Vagina (tissue), 2 donors: ENCODE measurements at regions not wholly inside any gene's neighbourhood (a gene's known extent, or its start where the extent isn't known, plus 50 kb on each side); places are given as distances from the start of the nearest gene placed in this dataset.
"Not testable (repeated sequence)": the region's sequence is repeated elsewhere in the genome, so short reads cannot be mapped to it uniquely, and the experiment has no call there.

Experiments used
- DNase-seq, 2 donors: peaks; one replicate each; pipeline ENCODE4 v3.0.0-alpha.2; 2017; ENCODE audit errors: extremely low spot score in 2 of 2
- H3K27ac ChIP-seq: fragments of 200-600 bp; sonication (generic); one replicate; pipeline ENCODE4 v1.5.1; 2019
- H3K27me3 ChIP-seq: fragments of 200-600 bp; sonication (generic); one replicate; pipeline ENCODE4 v1.5.1; 2019
- H3K36me3 ChIP-seq, 2 donors: fragments of 200-600 bp; sonication (generic); one replicate each; pipeline ENCODE4 v1.5.1; 2017 to 2019
- H3K4me1 ChIP-seq: fragments of 200-600 bp; sonication (generic); one replicate; pipeline ENCODE4 v1.5.1; 2019
- H3K4me3 ChIP-seq, 2 donors: fragments of 200-600 bp; sonication (generic); 1 replicate in 1 of 2; 2 replicates in 1 of 2; pipeline ENCODE4 v1.5.1; 2016 to 2019
- H3K9me3 ChIP-seq: fragments of 200-600 bp; sonication (generic); one replicate; pipeline ENCODE4 v1.5.1; 2019
- CTCF ChIP-seq, 3 experiments: fragments of 450-650 bp in 2 of 3; fragments of 200-600 bp in 1 of 3; sonication (generic) in 1 of 3; IDR thresholded peaks; one replicate each; pipeline ENCODE4 v1.5.1; 2017 to 2019; ENCODE audit warnings: antibody characterized with exemption in 3 of 3, mild to moderate bottlenecking in 2 of 3, moderate library complexity in 2 of 3
- POLR2A ChIP-seq, 2 donors: fragments of 450-650 bp; IDR thresholded peaks; one replicate each; pipeline ENCODE4 v1.6.1; 2017; ENCODE audit warnings: antibody characterized with exemption in 2 of 2, mild to moderate bottlenecking in 2 of 2, moderate library complexity in 2 of 2
- POLR2AphosphoS5 ChIP-seq, 2 donors: sonication (generic); formaldehyde crosslinking; IDR thresholded peaks; one replicate each; pipeline ENCODE4 v1.9.0; 2017; ENCODE audit warnings: antibody characterized with exemption in 2 of 2, mild to moderate bottlenecking in 2 of 2, low read depth in 1 of 2; ENCODE audit not compliant: insufficient read depth in 1 of 2
- intact Hi-C: fragments of 100-400 bp; cut with DNase I; formaldehyde crosslinking; loops from one replicate; pipeline ENCODE4 v1.15.1; 2023

GRCh38 chr12:9323144-9323681 is 115.0 kb upstream of the PZP start:
- TF ChIP-seq POLR2A (IDR thresholded peaks at IDR 0.05) (no peak), CTCF (IDR thresholded peaks at IDR 0.05) (no peak), POLR2AphosphoS5 (IDR thresholded peaks at IDR 0.05; ENCODE audit: insufficient read depth in 1 of 2, low read depth in 1 of 2) (no peak)
- DNase-seq: no peak
- H3K4me3 ChIP-seq: no peak overlapping the region
- no peak overlapping the region for H3K27ac ChIP-seq
- intact Hi-C loops: no loop called here
- H3K4me1 ChIP-seq: no peaks in the 10 kb centered on the region
- no peaks in the 10 kb centered on the region for H3K27me3 ChIP-seq
- H3K36me3 ChIP-seq: no peaks in the 10 kb centered on the region
- H3K9me3 ChIP-seq: no peaks in the 10 kb centered on the region

GRCh38 chr12:9319842-9320173 is 111.6 kb upstream of the PZP start:
- no peak for DNase-seq
- no peak overlapping the region for H3K27ac ChIP-seq
- no peaks in the 10 kb centered on the region for H3K4me1 ChIP-seq
- H3K9me3 ChIP-seq: no peaks in the 10 kb centered on the region
- no peak overlapping the region for H3K4me3 ChIP-seq
- intact Hi-C loops: no loop called here
- TF ChIP-seq POLR2AphosphoS5 (IDR thresholded peaks at IDR 0.05; ENCODE audit: insufficient read depth in 1 of 2, low read depth in 1 of 2): no peak
- TF ChIP-seq CTCF (IDR thresholded peaks at IDR 0.05): no peak
- TF ChIP-seq POLR2A (IDR thresholded peaks at IDR 0.05): no peak
- H3K27me3 ChIP-seq: no peaks in the 10 kb centered on the region
- H3K36me3 ChIP-seq: no peaks in the 10 kb centered on the region

- TF ChIP-seq CTCF (IDR thresholded peaks at IDR 0.05) (no peak), POLR2A (IDR thresholded peaks at IDR 0.05) (no peak), POLR2AphosphoS5 (IDR thresholded peaks at IDR 0.05; ENCODE audit: insufficient read depth in 1 of 2, low read depth in 1 of 2) (no peak)
- intact Hi-C loops: no loop called here
- DNase-seq: no peak
Observed at GRCh38 chr12:9319044-9319841, 111.0 kb upstream of the PZP start.

GRCh38 chr12:9313479-9313878 is 105.3 kb upstream of the PZP start:
- H3K9me3 ChIP-seq, intact Hi-C loops, H3K36me3 ChIP-seq, DNase-seq, H3K4me3 ChIP-seq, H3K27ac ChIP-seq, H3K4me1 ChIP-seq, H3K27me3 ChIP-seq: not testable (repeated sequence)

More at GRCh38 chr12:9319044-9319841, 111.0 kb upstream of the PZP start:
- Histone ChIP-seq H3K36me3 (no peaks in the 10 kb centered on the region), H3K4me1 (no peaks in the 10 kb centered on the region), H3K4me3 (no peak overlapping the region), H3K9me3 (no peaks in the 10 kb centered on the region), H3K27ac (no peak overlapping the region), H3K27me3 (no peaks in the 10 kb centered on the region)

- H3K27me3 ChIP-seq, H3K27ac ChIP-seq, H3K4me3 ChIP-seq, H3K9me3 ChIP-seq, intact Hi-C loops, H3K4me1 ChIP-seq, DNase-seq, H3K36me3 ChIP-seq: not testable (repeated sequence)
Observed at GRCh38 chr12:9312406-9313392, 104.5 kb upstream of the PZP start.

- H3K9me3 ChIP-seq, H3K27me3 ChIP-seq, H3K27ac ChIP-seq, H3K4me3 ChIP-seq, H3K36me3 ChIP-seq, intact Hi-C loops, H3K4me1 ChIP-seq, DNase-seq: not testable (repeated sequence)
Observed at GRCh38 chr12:9311454-9311853, 103.3 kb upstream of the PZP start.

GRCh38 chr12:9310645-9311044 is 102.5 kb upstream of the PZP start:
- H3K4me1 ChIP-seq, H3K27me3 ChIP-seq, H3K27ac ChIP-seq, DNase-seq, H3K9me3 ChIP-seq, H3K36me3 ChIP-seq, intact Hi-C loops, H3K4me3 ChIP-seq: not testable (repeated sequence)

GRCh38 chr12:9309749-9310148 is 101.6 kb upstream of the PZP start:
- intact Hi-C loops, H3K4me3 ChIP-seq, H3K4me1 ChIP-seq, H3K36me3 ChIP-seq, H3K27ac ChIP-seq, DNase-seq, H3K27me3 ChIP-seq, H3K9me3 ChIP-seq: not testable (repeated sequence)

- not testable (repeated sequence) for DNase-seq
Observed at GRCh38 chr12:9308745-9309144, 100.5 kb upstream of the PZP start.

More at GRCh38 chr12:9308745-9309144, 100.5 kb upstream of the PZP start:
- H3K4me1 ChIP-seq, intact Hi-C loops, H3K36me3 ChIP-seq, H3K9me3 ChIP-seq, H3K27me3 ChIP-seq, H3K27ac ChIP-seq, H3K4me3 ChIP-seq: not testable (repeated sequence)
